ENCODE measurements at regions not wholly inside any gene's neighbourhood (a gene's known extent, or its start where the extent isn't known, plus 50 kb on each side); places are given as distances from the start of the nearest gene placed in this dataset.
"Not testable (repeated sequence)": the region's sequence is repeated elsewhere in the genome, so short reads cannot be mapped to it uniquely, and the experiment has no call there.

- no peak for DNase-seq
These were observed 216.1 kb downstream of the GLRX3 start for GRCh38 chr10:130352291-130352645.

GRCh38 chr10:130353928-130354572 lies 217.9 kb downstream of the GLRX3 start:
- no peak for DNase-seq

GRCh38 chr10:130354573-130354954 lies 218.4 kb downstream of the GLRX3 start:
- DNase-seq: no peak

- no peak for DNase-seq
These were observed 219.0 kb downstream of the GLRX3 start for GRCh38 chr10:130354976-130355795.

GRCh38 chr10:130356429-130356828 lies 220.2 kb downstream of the GLRX3 start:
- not testable (repeated sequence) for DNase-seq

GRCh38 chr10:130357226-130357625 lies 221.0 kb downstream of the GLRX3 start:
- DNase-seq: no peak

- DNase-seq: no peak
These were observed 221.8 kb downstream of the GLRX3 start for GRCh38 chr10:130357951-130358350.

- DNase-seq: no peak
These were observed 222.9 kb downstream of the GLRX3 start for GRCh38 chr10:130358981-130359650.

GRCh38 chr10:130359711-130360110 lies 223.5 kb downstream of the GLRX3 start:
- DNase-seq: no peak

- no peak for DNase-seq
These were observed 224.7 kb downstream of the GLRX3 start for GRCh38 chr10:130360826-130361311.

- DNase-seq: no peak
These were observed 225.3 kb downstream of the GLRX3 start for GRCh38 chr10:130361351-130362105.

- DNase-seq: no peak
These were observed 226.1 kb downstream of the GLRX3 start for GRCh38 chr10:130362308-130362761.

- no peak for DNase-seq
These were observed 226.9 kb downstream of the GLRX3 start for GRCh38 chr10:130363051-130363450.

GRCh38 chr10:130363899-130364445 lies 227.8 kb downstream of the GLRX3 start:
- DNase-seq: no peak

- DNase-seq: no peak
These were observed 228.6 kb downstream of the GLRX3 start for GRCh38 chr10:130364631-130365411.

GRCh38 chr10:130368761-130369560 lies 232.8 kb downstream of the GLRX3 start:
- DNase-seq: no peak

- no peak for DNase-seq
These were observed 233.6 kb downstream of the GLRX3 start for GRCh38 chr10:130369645-130370381.

- no peak for DNase-seq
These were observed 234.5 kb downstream of the GLRX3 start for GRCh38 chr10:130370721-130371120.

- no peak for DNase-seq
These were observed 235.0 kb downstream of the GLRX3 start for GRCh38 chr10:130371156-130371555.

- no peak for DNase-seq
These were observed 235.5 kb downstream of the GLRX3 start for GRCh38 chr10:130371666-130372065.

All from suppressor macrophage (primary cell).